MM.1S (cell line): ENCODE measurements at regions not wholly inside any gene's neighbourhood (a gene's known extent, or its start where the extent isn't known, plus 50 kb on each side); places are given as distances from the start of the nearest gene placed in this dataset.

Source experiments
- DNase-seq: peaks from one replicate; pipeline ENCODE4 v3.0.0-alpha.2; 2015
- H2AFZ ChIP-seq: fragments of 300-600 bp; sonication (generic); 2 replicates; pipeline ENCODE4 v1.6.0; 2016; ENCODE audit warnings: antibody characterized with exemption, low read length
- H3F3A ChIP-seq: fragments of 300-600 bp; sonication (generic); 2 replicates; pipeline ENCODE4 v1.6.1; 2016; ENCODE audit warnings: mild to moderate bottlenecking, antibody characterized with exemption, low read length, moderate library complexity, mixed read lengths; ENCODE audit not compliant: insufficient read depth
- H3K27ac ChIP-seq: fragments of 300-600 bp; sonication (generic); 2 replicates; pipeline ENCODE4 v1.5.1; 2016; ENCODE audit warnings: mild to moderate bottlenecking, low read length
- H3K27me3 ChIP-seq: fragments of 300-600 bp; sonication (generic); replicated peaks from 2 replicates; pipeline ENCODE4 v1.6.0; 2016; ENCODE audit warnings: low read length; ENCODE audit not compliant: insufficient read depth
- H3K36me3 ChIP-seq: fragments of 300-600 bp; sonication (generic); replicated peaks from 2 replicates; pipeline ENCODE4 v1.6.1; 2016; ENCODE audit warnings: mild to moderate bottlenecking, low read length, mixed read lengths; ENCODE audit not compliant: insufficient read depth
- H3K4me1 ChIP-seq: fragments of 300-600 bp; sonication (generic); 2 replicates; pipeline ENCODE4 v1.6.1; 2016; ENCODE audit warnings: low read length, mixed read lengths
- H3K4me2 ChIP-seq: fragments of 300-600 bp; sonication (generic); 2 replicates; pipeline ENCODE4 v1.6.0; 2016; ENCODE audit warnings: low read depth, low read length
- H3K4me3 ChIP-seq: fragments of 300-600 bp; sonication (generic); 2 replicates; pipeline ENCODE4 v1.5.1; 2016; ENCODE audit warnings: low read length, mixed read lengths
- H3K79me2 ChIP-seq: fragments of 300-600 bp; sonication (generic); 2 replicates; pipeline ENCODE4 v1.6.1; 2016; ENCODE audit warnings: mixed run types, low read length, mixed read lengths
- H3K9ac ChIP-seq: fragments of 300-600 bp; sonication (generic); 2 replicates; pipeline ENCODE4 v1.6.1; 2016; ENCODE audit warnings: low read length, mixed read lengths
- H3K9me2 ChIP-seq: fragments of 300-600 bp; sonication (generic); replicated peaks from 2 replicates; pipeline ENCODE4 v1.6.1; 2016; ENCODE audit warnings: mild to moderate bottlenecking, low read length, mixed read lengths; ENCODE audit not compliant: insufficient read depth
- H3K9me3 ChIP-seq: fragments of 300-600 bp; sonication (generic); replicated peaks from 2 replicates; pipeline ENCODE4 v1.6.1; 2016; ENCODE audit warnings: mild to moderate bottlenecking, low read length, mixed read lengths; ENCODE audit not compliant: insufficient read depth
- H4K20me1 ChIP-seq: fragments of 300-600 bp; sonication (generic); 2 replicates; pipeline ENCODE4 v1.6.1; 2016; ENCODE audit warnings: mild to moderate bottlenecking, low read length, moderate library complexity, mixed read lengths; ENCODE audit not compliant: insufficient read depth
- CTCF ChIP-seq: fragments of 300-600 bp; sonication (generic); IDR thresholded peaks from 2 replicates; pipeline ENCODE4 v1.5.1; 2016; ENCODE audit warnings: antibody characterized with exemption, low read length, mixed read lengths
- EZH2 ChIP-seq: fragments of 300-600 bp; sonication (generic); optimal IDR thresholded peaks from 2 replicates; pipeline ENCODE3; 2017; ENCODE audit warnings: low read depth, mild to moderate bottlenecking, antibody characterized with exemption, low read length, mixed read lengths
- EZH2phosphoT487 ChIP-seq: fragments of 300-600 bp; sonication (generic); IDR thresholded peaks from 2 replicates; pipeline ENCODE4 v1.6.1; 2018; ENCODE audit warnings: antibody characterized with exemption, low read length

DNA sequence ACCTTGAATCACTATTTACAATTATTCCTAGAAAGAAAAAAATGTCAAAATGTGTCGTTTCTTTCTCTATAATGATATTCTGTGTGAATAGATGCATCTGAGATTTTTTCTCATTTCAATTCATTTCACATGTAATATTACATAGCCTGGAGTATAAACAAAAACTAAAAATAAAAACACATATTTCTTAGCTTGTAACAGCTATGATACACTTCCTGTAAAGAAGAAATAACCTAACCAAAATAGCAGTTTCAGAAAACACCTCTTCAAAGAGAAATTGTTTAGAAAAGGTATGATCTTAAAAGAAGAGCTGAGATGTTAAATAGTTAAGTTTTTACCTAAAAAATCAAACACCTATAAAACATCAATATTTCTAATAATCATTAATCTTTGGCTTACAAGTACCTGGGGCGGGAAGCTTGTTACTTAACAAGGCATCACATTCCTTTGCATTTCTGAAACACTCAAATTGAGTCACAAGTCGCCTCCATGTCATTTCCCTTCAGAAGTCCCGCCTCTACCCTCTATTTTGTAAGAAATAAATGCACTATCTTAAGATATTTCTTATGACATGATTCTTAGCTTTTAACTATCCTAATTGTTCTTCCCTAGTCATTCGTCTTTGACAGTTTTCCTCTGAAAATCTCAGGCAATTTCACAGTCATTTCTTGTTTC is 76.5 kb downstream of the PCDH18 start:
- no peak for DNase-seq
- Histone ChIP-seq H3K27me3 (no peaks in the 10 kb centered on the region), H3K79me2 (no peaks in the 10 kb centered on the region), H3K27ac (no peak overlapping the region), H3K4me3 (no peak overlapping the region), H4K20me1 (no peaks in the 10 kb centered on the region), H3K4me1 (no peaks in the 10 kb centered on the region), H3K4me2 (peak overlapping the region; percentile 29; the same call in 1 of the 2 replicates), H3F3A (no peaks in the 10 kb centered on the region), H3K9me3 (no peaks in the 10 kb centered on the region), H2AFZ (no peak overlapping the region), H3K9ac (no peak overlapping the region), H3K9me2 (no peaks in the 10 kb centered on the region), H3K36me3 (no peaks in the 10 kb centered on the region)
- TF ChIP-seq CTCF = no peak
- TF ChIP-seq EZH2 = no peak
- no peak for TF ChIP-seq EZH2phosphoT487

DNA sequence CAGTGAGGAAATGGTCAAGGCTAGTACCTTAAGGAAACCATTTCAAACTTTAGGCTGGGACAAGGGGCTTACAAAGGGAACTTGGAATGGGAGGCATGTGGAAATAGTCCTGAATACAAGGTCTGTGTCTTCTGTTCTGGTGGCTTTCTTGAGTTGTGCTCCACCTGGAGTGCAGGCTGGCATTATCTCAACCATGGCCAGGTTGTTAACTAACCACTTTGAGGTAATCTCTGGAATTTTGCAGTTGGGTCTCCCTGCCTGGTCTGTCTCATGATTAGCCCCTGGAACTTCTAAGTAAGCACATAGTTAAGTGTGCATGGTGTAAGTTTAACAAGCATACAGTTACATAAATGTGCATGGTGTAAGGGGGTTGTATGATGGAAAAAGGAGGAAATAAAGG is 77.5 kb downstream of the PCDH18 start:
- Histone ChIP-seq H3K36me3 (no peaks in the 10 kb centered on the region), H3K79me2 (no peaks in the 10 kb centered on the region), H3F3A (no peaks in the 10 kb centered on the region), H3K9me2 (no peaks in the 10 kb centered on the region), H3K9ac (no peak overlapping the region), H3K4me1 (no peaks in the 10 kb centered on the region), H3K4me3 (no peak overlapping the region), H3K27ac (no peak overlapping the region), H2AFZ (no peak overlapping the region), H3K27me3 (no peaks in the 10 kb centered on the region), H3K9me3 (no peaks in the 10 kb centered on the region), H4K20me1 (no peaks in the 10 kb centered on the region), H3K4me2 (no peak overlapping the region)
- no peak for DNase-seq
- TF ChIP-seq EZH2 (no peak), CTCF (no peak), EZH2phosphoT487 (no peak)

DNA sequence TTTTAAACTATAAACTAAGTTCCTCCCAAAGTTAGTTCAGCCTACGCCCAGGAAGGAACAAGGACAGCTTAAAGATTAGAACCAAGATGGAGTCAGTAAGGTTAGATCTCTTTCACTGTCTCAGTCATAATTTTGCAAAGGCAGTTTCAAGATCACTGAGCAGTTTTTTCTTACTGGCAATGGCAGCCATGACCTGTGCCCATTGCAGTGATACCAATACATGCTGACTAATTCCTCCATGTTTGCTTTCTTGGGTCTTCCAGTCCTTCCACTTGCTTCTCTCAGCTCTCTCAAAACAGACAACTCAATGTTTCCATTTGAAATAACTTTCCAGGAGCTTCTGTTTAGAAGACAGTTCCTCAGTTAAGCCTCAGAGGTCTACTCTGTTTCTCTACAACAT is 79.5 kb downstream of the PCDH18 start:
- H3K9me3 ChIP-seq = no peaks in the 10 kb centered on the region
- no peak overlapping the region for H3K27ac ChIP-seq
- no peaks in the 10 kb centered on the region for H3K36me3 ChIP-seq
- no peak overlapping the region for H3K4me3 ChIP-seq
- H3K4me2 ChIP-seq = no peak overlapping the region
- no peaks in the 10 kb centered on the region for H3F3A ChIP-seq
- no peaks in the 10 kb centered on the region for H4K20me1 ChIP-seq
- no peak for TF ChIP-seq EZH2phosphoT487
- no peak for TF ChIP-seq EZH2
- TF ChIP-seq CTCF = no peak
- no peak overlapping the region for H2AFZ ChIP-seq
- no peaks in the 10 kb centered on the region for H3K79me2 ChIP-seq
- no peak for DNase-seq
- H3K9ac ChIP-seq = no peak overlapping the region
- H3K9me2 ChIP-seq = no peaks in the 10 kb centered on the region
- H3K27me3 ChIP-seq = no peaks in the 10 kb centered on the region
- H3K4me1 ChIP-seq = no peaks in the 10 kb centered on the region
